SK-N-DZ (cell line): ENCODE measurements at regions not wholly inside any gene's neighbourhood (a gene's known extent, or its start where the extent isn't known, plus 50 kb on each side); places are given as distances from the start of the nearest gene placed in this dataset.

ENCODE experiments used
- DNase-seq: peaks from one replicate; pipeline ENCODE4 v3.0.0-alpha.2; 2015; ENCODE audit warnings: low spot score

- DNase-seq: no peak
Observed at GRCh38 chr11:80462211-80462610, 1021.4 kb upstream of the TENM4 start.

GRCh38 chr11:80458376-80458775 lies 1017.5 kb upstream of the TENM4 start:
- DNase-seq: no peak

GRCh38 chr11:80457823-80458222 lies 1017.0 kb upstream of the TENM4 start:
- no peak for DNase-seq

DNA sequence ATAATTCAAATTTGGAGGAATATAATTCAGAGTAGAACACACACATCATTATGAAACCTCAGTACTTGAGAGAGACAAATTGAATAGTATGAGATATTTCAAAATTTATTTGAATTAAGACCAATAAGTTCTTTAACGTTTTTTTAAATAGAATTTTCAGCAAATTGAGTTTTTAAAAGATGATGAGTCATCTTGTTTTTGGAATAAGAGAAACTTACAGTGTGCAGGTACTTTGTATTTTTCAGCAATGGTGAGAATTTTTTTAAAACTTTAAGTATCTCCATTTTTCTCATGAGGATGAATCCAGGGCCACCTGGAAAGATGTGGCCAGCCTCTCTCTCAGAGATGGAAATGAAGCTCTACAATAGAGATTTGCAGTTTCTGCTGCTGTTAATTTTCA lies 1015.0 kb upstream of the TENM4 start:
- DNase-seq: no peak

- no peak for DNase-seq
Observed at GRCh38 chr11:80451105-80451504, 1010.3 kb upstream of the TENM4 start.

DNA sequence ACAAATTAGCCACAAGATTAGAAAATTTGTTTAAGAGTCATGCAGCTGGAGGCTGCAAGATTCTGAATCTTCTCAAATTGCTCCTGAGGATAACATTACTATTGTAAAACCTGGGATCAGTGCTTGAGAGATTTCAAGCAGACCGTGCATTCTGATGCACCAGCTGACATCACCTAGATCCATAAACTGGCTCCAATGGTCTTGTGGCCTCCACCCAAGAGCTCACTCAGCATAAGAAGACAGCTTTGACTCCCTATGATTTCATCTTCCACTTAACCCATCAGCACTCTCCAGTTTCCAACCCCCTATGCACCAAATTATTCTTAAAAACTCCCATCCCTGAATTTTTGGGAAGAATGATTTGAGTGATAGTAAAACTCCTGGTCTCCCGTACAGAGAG lies 1007.9 kb upstream of the TENM4 start:
- DNase-seq: no peak

DNA sequence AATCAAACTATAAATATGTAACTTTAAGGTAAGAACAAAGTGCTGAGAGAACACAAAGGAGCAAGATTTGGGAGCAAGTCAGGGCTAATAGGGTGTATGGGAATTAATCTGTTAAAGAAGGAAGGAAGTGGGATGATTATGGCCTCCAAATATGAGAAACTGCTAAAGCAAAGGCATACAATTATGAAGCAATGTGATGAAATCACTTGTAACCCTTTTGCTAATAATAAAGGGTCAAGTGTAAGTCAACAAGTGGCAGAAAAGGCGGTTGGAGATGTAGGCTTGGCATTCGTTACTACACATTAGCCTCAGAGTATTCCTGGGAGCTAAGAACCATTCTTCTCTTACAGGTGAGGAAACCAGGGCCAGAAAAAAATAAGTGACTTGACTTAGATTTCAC lies 1002.3 kb upstream of the TENM4 start:
- no peak for DNase-seq

DNA sequence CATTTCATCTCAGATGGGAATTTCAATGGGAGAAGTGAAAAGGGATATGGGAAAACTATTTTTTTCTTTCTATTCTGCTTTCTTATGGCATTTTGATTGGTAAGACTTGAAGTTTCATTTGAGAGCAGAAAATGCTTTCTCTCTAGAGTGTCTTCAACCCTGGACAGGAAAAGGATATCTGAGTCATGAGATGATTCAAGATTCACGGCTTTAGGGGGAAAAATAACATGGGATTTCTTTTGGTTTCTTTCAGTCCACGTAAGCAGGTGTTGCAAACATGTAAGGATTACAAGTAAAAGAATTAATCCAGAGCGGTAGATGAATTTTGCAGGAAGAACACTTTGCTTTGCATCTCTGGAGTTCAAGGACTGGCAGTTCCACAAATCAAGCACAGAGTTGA lies 1001.0 kb upstream of the TENM4 start:
- no peak for DNase-seq

DNA sequence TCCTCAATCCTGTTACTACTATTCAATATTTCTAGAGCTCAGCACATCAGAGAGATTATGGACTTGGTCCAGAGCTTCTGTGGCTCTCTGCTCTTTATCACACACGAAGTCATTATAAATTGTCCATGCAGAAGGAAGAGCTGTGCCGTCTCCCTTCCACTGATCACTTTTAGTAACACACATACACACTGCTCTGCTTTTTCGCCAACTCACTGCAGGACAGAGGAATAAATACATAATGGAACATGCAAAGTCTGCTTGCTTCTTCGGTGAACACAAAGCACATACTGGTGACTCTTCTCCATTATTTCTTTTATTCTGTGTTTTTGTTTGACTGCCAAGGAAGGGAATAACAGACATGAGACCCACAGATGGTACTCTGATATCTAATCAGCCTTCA lies 1000.0 kb upstream of the TENM4 start:
- DNase-seq: no peak

DNA sequence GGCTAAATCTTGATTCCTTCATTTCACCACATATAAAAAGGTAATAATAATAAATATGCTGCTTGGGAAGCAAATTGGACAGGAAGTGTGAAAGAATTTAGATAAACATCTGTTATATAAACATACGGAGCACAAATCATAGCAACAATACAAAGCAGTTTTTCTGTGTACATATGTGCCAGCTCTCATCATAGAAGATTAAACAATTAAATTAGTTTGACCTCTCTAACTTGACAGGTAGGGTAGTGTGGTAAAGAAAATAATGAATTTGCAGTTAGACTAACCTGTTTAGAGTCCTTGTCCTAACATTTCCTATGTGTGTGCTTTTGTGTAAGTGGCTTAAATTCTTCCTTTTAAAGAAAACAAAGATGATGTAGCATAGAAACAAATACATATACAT lies 995.7 kb upstream of the TENM4 start:
- DNase-seq: no peak

- no peak for DNase-seq
Observed at GRCh38 chr11:80435345-80435744, 994.5 kb upstream of the TENM4 start.

GRCh38 chr11:80432057-80432456 lies 991.2 kb upstream of the TENM4 start:
- no peak for DNase-seq

DNA sequence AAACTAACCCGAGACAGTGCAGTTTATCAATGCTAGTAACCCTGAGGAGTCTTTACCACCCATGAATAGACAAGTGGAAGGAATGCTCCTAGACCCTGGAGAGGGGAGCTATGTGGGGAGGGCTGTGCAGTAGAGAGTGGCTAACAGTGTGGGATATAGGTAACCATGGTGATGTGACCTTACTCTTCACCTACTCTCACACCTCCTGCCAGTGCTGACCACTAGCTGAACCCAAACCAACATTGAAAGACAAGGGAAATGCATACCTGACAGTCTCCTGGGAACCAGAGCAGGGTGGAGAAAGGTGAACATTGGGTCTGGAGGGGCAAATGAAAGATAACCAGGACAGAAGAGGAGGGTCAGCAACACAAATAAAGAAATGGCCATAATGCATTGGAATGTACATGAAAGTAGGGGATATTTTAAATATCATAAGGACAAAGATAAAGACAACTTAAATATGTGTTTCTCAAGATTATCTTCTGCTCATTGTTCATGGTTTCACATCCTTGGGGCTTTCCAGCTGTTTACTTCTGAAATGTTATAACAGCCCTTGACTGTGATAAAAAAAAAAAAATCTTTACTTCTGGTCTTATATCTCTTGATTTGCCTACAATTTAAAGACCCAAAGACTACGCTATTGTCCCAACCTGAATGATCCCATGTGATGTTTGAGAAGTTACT lies 983.3 kb upstream of the TENM4 start:
- no peak for DNase-seq

GRCh38 chr11:80420374-80420773 lies 979.5 kb upstream of the TENM4 start:
- DNase-seq: no peak

DNA sequence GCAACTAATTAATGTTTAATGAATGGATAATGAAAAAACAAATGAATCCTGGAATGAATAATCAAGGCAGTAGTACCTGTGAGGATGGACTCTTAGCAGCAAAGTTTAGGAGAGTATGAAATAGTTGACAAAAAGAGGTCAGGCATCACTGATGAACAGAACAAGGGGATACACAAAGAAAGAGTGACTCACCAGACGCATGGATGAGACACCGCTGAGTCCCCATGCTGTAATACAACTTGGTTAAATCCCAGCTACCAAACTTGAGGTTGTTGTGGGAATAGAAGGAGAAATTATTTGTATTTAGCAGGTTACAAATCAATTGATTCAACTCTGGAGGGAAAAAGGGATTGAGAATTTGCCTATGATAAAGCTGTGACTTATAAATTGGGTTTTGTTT lies 976.9 kb upstream of the TENM4 start:
- no peak for DNase-seq

DNA sequence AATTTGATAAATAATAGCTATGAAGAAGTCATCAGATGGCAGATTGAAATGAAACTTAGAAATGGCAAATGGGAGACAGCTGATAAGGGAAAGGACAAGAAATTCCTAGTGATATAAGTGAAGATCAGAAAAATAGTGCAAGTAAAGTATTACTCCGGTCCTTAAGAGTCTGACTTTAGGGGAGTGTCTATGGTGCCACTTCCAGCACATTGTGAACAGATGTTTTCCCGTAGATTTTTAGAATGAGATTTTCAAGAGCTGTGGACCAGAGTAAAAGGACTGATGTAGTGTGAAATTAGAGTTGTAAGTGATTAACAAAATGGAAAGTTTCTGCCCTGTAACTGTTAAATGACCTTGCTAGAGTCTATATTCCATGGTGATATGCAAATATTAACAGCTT lies 974.8 kb upstream of the TENM4 start:
- DNase-seq: no peak

DNA sequence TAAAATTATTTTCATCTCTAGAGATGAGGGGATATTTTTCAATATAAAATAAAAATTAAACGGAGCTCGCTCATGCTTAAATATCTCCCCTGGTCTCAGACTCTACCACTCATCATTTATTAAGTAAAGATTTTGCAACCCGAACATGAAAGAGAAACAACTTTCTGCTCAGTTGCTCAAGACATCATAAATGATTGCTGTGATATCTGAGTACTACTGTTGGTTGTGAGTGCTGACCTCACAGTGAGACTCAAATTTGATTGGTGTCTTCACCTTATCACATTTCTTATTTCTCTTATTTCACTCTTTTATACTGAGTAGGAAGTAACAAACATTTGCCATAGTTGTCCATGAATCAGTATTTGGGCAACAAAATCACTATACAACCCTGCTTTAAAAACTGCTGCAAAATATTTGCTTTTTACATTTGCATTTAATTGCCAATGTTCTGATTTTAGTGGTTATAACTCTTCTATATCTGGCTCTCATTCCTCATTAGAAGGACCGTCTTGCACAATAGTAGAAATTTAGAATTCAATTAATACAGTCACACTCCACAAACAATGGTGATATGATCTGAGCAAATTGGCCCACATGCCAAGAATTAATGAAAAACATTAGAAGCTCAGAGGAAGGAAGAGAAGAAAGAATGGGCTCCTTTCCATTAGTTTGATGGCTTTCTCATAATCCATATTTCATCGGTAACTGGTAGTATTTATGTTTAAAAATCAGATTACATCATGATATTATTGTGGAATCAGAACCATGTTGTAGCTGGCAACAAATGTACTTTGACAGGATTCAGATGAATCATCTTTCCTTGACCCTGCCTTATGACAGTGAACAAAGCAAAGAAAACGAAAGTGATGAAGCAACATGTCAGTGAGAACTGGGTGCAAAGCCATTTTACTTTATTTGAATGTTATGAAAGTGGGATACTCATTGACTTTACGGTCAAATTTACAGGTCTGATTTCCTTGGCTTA lies 973.6 kb upstream of the TENM4 start:
- no peak for DNase-seq

DNA sequence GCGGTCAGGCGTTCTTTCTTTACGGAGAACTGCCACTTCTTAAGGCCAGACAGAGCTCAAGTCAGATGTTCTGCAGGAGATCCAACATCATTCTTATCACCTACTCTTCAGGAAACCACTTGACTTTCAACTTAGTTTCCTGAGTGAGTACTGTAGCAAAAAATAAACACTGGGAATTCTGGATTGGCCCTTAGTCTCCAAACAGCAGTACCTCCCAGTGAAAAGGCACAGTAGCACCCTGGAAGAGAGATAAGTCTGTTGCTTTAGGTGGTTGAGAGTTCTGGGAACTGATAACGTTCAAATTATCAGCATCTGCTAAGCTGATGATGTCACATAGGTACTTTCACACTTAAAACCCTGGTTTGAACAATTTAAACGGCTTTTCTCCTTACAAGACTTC lies 971.8 kb upstream of the TENM4 start:
- no peak for DNase-seq

GRCh38 chr11:80393210-80393609 lies 952.4 kb upstream of the TENM4 start:
- no peak for DNase-seq

GRCh38 chr11:80390505-80390904 lies 949.7 kb upstream of the TENM4 start:
- DNase-seq: no peak

DNA sequence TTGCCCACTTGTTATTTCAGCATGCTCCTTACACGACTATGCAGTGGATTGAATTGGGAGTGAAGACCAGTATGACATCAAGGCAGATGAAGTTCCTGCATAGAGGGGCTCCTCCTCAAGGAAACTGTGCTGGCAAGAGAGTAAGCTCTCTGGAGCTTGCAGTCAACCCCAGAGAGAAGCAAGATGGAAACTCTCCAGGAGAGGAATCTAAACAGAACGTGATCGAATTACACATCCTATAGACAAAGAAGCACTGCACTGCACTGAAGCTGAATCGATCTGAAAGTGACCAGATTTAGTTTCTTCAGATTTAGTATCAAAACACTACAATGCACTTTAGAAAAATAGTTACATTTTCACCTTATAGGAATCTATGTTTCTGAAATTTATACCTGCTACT lies 947.7 kb upstream of the TENM4 start:
- DNase-seq: no peak

- no peak for DNase-seq
Observed at GRCh38 chr11:80388130-80388529, 947.3 kb upstream of the TENM4 start.

- peak; percentile 76 for DNase-seq
Observed at GRCh38 chr11:80383655-80384054, 942.8 kb upstream of the TENM4 start.
